ENCODE measurements at regions not wholly inside any gene's neighbourhood (a gene's known extent, or its start where the extent isn't known, plus 50 kb on each side); places are given as distances from the start of the nearest gene placed in this dataset.

- DNase-seq (ENCODE audit: insufficient read length, low spot score, missing footprints) = no peak
- no peaks in the 10 kb centered on the region for H3K4me1 ChIP-seq (ENCODE audit: insufficient read depth, low read length)
- H3K27ac ChIP-seq (ENCODE audit: low read depth, low read length) = no peak overlapping the region
- no peaks in the 10 kb centered on the region for H4K20me1 ChIP-seq (ENCODE audit: insufficient read depth, low read length)
- no peak overlapping the region for H3K4me2 ChIP-seq (ENCODE audit: insufficient read depth, low read length)
- no peak overlapping the region for H3K4me3 ChIP-seq (ENCODE audit: insufficient read depth, low read length)
- H3K9me3 ChIP-seq (ENCODE audit: low read depth, low read length) = peaks cover 3% of the 10 kb centered on the region
- H3K79me2 ChIP-seq (ENCODE audit: insufficient read depth, low read length) = no peaks in the 10 kb centered on the region
- no peaks in the 10 kb centered on the region for H3K27me3 ChIP-seq (ENCODE audit: insufficient read depth, low read length)
- no peak overlapping the region for H2AFZ ChIP-seq (ENCODE audit: low read length)
- H3K36me3 ChIP-seq (ENCODE audit: insufficient read depth, low read length) = no peaks in the 10 kb centered on the region
- no peak for TF ChIP-seq CTCF (IDR thresholded peaks at IDR 0.05; ENCODE audit: extremely low read depth, low read depth, low read length)
Observed at GRCh38 chr6:167491438-167492099, 166.7 kb downstream of the TTLL2 start.

GRCh38 chr6:167492100-167492449, 167.2 kb downstream of the TTLL2 start:
- no peak overlapping the region for H3K4me3 ChIP-seq (ENCODE audit: insufficient read depth, low read length)
- no peak for DNase-seq (ENCODE audit: insufficient read length, low spot score, missing footprints)
- H3K36me3 ChIP-seq (ENCODE audit: insufficient read depth, low read length) = no peaks in the 10 kb centered on the region
- no peak overlapping the region for H2AFZ ChIP-seq (ENCODE audit: low read length)
- H3K79me2 ChIP-seq (ENCODE audit: insufficient read depth, low read length) = no peaks in the 10 kb centered on the region
- no peak for TF ChIP-seq CTCF (IDR thresholded peaks at IDR 0.05; ENCODE audit: extremely low read depth, low read depth, low read length)
- peaks cover 3% of the 10 kb centered on the region for H3K9me3 ChIP-seq (ENCODE audit: low read depth, low read length)
- H3K27me3 ChIP-seq (ENCODE audit: insufficient read depth, low read length) = no peaks in the 10 kb centered on the region
- H3K4me2 ChIP-seq (ENCODE audit: insufficient read depth, low read length) = no peak overlapping the region
- H3K27ac ChIP-seq (ENCODE audit: low read depth, low read length) = no peak overlapping the region
- H3K4me1 ChIP-seq (ENCODE audit: insufficient read depth, low read length) = no peaks in the 10 kb centered on the region
- H4K20me1 ChIP-seq (ENCODE audit: insufficient read depth, low read length) = no peaks in the 10 kb centered on the region

- no peak for DNase-seq (ENCODE audit: insufficient read length, low spot score, missing footprints)
- TF ChIP-seq CTCF (IDR thresholded peaks at IDR 0.05; ENCODE audit: extremely low read depth, low read depth, low read length) = no peak
- H3K9me3 ChIP-seq (ENCODE audit: low read depth, low read length) = peaks cover 3% of the 10 kb centered on the region
Observed at GRCh38 chr6:167493310-167493709, 168.4 kb downstream of the TTLL2 start.

GRCh38 chr6:167493976-167494697, 169.3 kb downstream of the TTLL2 start:
- H3K27me3 ChIP-seq (ENCODE audit: insufficient read depth, low read length) = no peaks in the 10 kb centered on the region
- H3K4me2 ChIP-seq (ENCODE audit: insufficient read depth, low read length) = no peak overlapping the region
- DNase-seq (ENCODE audit: insufficient read length, low spot score, missing footprints) = no peak
- no peak for TF ChIP-seq CTCF (IDR thresholded peaks at IDR 0.05; ENCODE audit: extremely low read depth, low read depth, low read length)
- H3K4me3 ChIP-seq (ENCODE audit: insufficient read depth, low read length) = no peak overlapping the region
- no peaks in the 10 kb centered on the region for H3K4me1 ChIP-seq (ENCODE audit: insufficient read depth, low read length)
- no peak overlapping the region for H2AFZ ChIP-seq (ENCODE audit: low read length)
- no peaks in the 10 kb centered on the region for H4K20me1 ChIP-seq (ENCODE audit: insufficient read depth, low read length)
- no peak overlapping the region for H3K27ac ChIP-seq (ENCODE audit: low read depth, low read length)
- peaks cover 3% of the 10 kb centered on the region for H3K9me3 ChIP-seq (ENCODE audit: low read depth, low read length)
- H3K36me3 ChIP-seq (ENCODE audit: insufficient read depth, low read length) = no peaks in the 10 kb centered on the region
- H3K79me2 ChIP-seq (ENCODE audit: insufficient read depth, low read length) = no peaks in the 10 kb centered on the region

More at GRCh38 chr6:167493310-167493709, 168.4 kb downstream of the TTLL2 start:
- Histone ChIP-seq H3K4me1 (ENCODE audit: insufficient read depth, low read length) (no peaks in the 10 kb centered on the region), H2AFZ (ENCODE audit: low read length) (no peak overlapping the region), H3K27ac (ENCODE audit: low read depth, low read length) (no peak overlapping the region), H3K36me3 (ENCODE audit: insufficient read depth, low read length) (no peaks in the 10 kb centered on the region), H3K4me2 (ENCODE audit: insufficient read depth, low read length) (no peak overlapping the region), H4K20me1 (ENCODE audit: insufficient read depth, low read length) (no peaks in the 10 kb centered on the region), H3K4me3 (ENCODE audit: insufficient read depth, low read length) (no peak overlapping the region), H3K79me2 (ENCODE audit: insufficient read depth, low read length) (no peaks in the 10 kb centered on the region), H3K27me3 (ENCODE audit: insufficient read depth, low read length) (no peaks in the 10 kb centered on the region)

Data from osteoblast (primary cell).